Neural cell (in vitro differentiated cells): ENCODE measurements at regions not wholly inside any gene's neighbourhood (a gene's known extent, or its start where the extent isn't known, plus 50 kb on each side); places are given as distances from the start of the nearest gene placed in this dataset.

ENCODE experiments used
- EP300 ChIP-seq: fragments of 450-650 bp; conservative IDR thresholded peaks from 2 replicates; pipeline ENCODE4 v1.6.1; 2014; ENCODE audit warnings: antibody characterized with exemption, mild to moderate bottlenecking, moderate library complexity; ENCODE audit not compliant: poor library complexity, severe bottlenecking
- EZH2 ChIP-seq: fragments of 200-600, 300-800 bp; shearing (Covaris generic), sonication (generic); IDR thresholded peaks from 2 replicates; pipeline ENCODE4 v1.6.1; 2014; ENCODE audit warnings: antibody characterized with exemption, low read length, borderline replicate concordance, mild to moderate bottlenecking; ENCODE audit not compliant: insufficient read depth, poor library complexity, severe bottlenecking
- REST ChIP-seq: IDR thresholded peaks from 2 replicates; pipeline ENCODE4 v1.6.1; 2012; ENCODE audit warnings: borderline replicate concordance
- SMC3 ChIP-seq: fragments of 450-650 bp; conservative IDR thresholded peaks from 2 replicates; pipeline ENCODE4 v1.6.1; 2014; ENCODE audit warnings: antibody characterized with exemption, mild to moderate bottlenecking, moderate library complexity; ENCODE audit not compliant: poor library complexity
- TAF1 ChIP-seq: IDR thresholded peaks from 2 replicates; pipeline ENCODE4 v1.6.1; 2012; ENCODE audit warnings: low read depth
- TF ChIP-seq, protein P1 (sequence below): fragments of 450-650 bp; IDR thresholded peaks from 2 replicates; pipeline ENCODE4 v1.5.1; 2014; ENCODE audit warnings: antibody characterized with exemption, mild to moderate bottlenecking, moderate library complexity; ENCODE audit not compliant: poor library complexity, severe bottlenecking

- TF ChIP-seq EZH2, result no peak
- no peak for TF ChIP-seq TAF1
- no peak for TF ChIP-seq SMC3
- TF ChIP-seq, protein P1, sequence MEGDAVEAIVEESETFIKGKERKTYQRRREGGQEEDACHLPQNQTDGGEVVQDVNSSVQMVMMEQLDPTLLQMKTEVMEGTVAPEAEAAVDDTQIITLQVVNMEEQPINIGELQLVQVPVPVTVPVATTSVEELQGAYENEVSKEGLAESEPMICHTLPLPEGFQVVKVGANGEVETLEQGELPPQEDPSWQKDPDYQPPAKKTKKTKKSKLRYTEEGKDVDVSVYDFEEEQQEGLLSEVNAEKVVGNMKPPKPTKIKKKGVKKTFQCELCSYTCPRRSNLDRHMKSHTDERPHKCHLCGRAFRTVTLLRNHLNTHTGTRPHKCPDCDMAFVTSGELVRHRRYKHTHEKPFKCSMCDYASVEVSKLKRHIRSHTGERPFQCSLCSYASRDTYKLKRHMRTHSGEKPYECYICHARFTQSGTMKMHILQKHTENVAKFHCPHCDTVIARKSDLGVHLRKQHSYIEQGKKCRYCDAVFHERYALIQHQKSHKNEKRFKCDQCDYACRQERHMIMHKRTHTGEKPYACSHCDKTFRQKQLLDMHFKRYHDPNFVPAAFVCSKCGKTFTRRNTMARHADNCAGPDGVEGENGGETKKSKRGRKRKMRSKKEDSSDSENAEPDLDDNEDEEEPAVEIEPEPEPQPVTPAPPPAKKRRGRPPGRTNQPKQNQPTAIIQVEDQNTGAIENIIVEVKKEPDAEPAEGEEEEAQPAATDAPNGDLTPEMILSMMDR, result no peak
- TF ChIP-seq REST, result no peak
- no peak for TF ChIP-seq EP300
Observed at GRCh38 chr3:68006646-68007045, 352.2 kb upstream of the SUCLG2 start.
